GM12878 (cell line): ENCODE measurements at regions not wholly inside any gene's neighbourhood (a gene's known extent, or its start where the extent isn't known, plus 50 kb on each side); places are given as distances from the start of the nearest gene placed in this dataset.
A peak's percentile ranks its signal among the peaks of the same experiment; 100 is the strongest.

ENCODE experiments used
- ATAC-seq: fragments of 200-7000 bp; cut with Tn5 transposase; 3 replicates; pipeline ENCODE4 v1.9.1; 2020; ENCODE audit warnings: mild to moderate bottlenecking, moderate library complexity
- BruUV-seq: library from RNA; stranded (reverse); fragments of 400-500 nt; replicated peaks from 2 replicates; lab custom pipeline; 2021; lab: Mats Ljungman, UMichigan
- CTCF ChIA-PET: fragments of 300-600 bp; sonication (Branson Sonifier 250); formaldehyde crosslinking; extraction: SDS; loops from one replicate; lab custom pipeline; 2021; ENCODE audit warnings: inconsistent platforms; lab: Yijun Ruan, JAX
- POLR2A ChIA-PET: fragments of 350-600 bp; formaldehyde crosslinking; extraction: SDS; loops from one replicate; lab custom pipeline; 2021; ENCODE audit warnings: inconsistent platforms; lab: Charles Lee
- RAD21 ChIA-PET: fragments of 300-600 bp; sonication (Branson Sonifier 250); formaldehyde crosslinking; loops from one replicate; lab custom pipeline; 2023; ENCODE audit warnings: antibody characterized with exemption; ENCODE audit not compliant: unreplicated experiment; lab: Charles Lee
- SMC1A ChIA-PET: fragments of 300-600 bp; sonication (Branson Sonifier 250); formaldehyde crosslinking; loops from one replicate; lab custom pipeline; 2023; ENCODE audit not compliant: unreplicated experiment, uncharacterized antibody; lab: Charles Lee
- DNase-seq: peaks from one replicate; pipeline ENCODE4 v3.0.0-alpha.2; 2011; ENCODE audit warnings: low read depth, low spot score
- FAIRE-seq: peaks from 3 replicates; lab custom pipeline; 2011; peaks lifted over from hg19 to GRCh38; lab: Jason Lieb, UNC
- H2AFZ ChIP-seq: 2 replicates; pipeline ENCODE4 v1.6.0; 2011; ENCODE audit warnings: low read depth, low read length, control low read depth; ENCODE audit not compliant: control insufficient read depth
- H3K27ac ChIP-seq: 2 replicates; pipeline ENCODE4 v1.5.1; 2011; ENCODE audit warnings: control low read depth; ENCODE audit not compliant: control insufficient read depth, insufficient read depth
- H3K27me3 ChIP-seq, 2 experiments: replicated peaks in 1 of 2; 2 replicates each; pipeline versions ENCODE4 v1.6.0 to v1.6.1; 2011; ENCODE audit warnings: low read length in 1 of 2; ENCODE audit not compliant: control insufficient read depth in 2 of 2, insufficient read depth in 2 of 2
- H3K36me3 ChIP-seq, 2 experiments: 2 replicates each; pipeline ENCODE4 v1.5.1; 2011; ENCODE audit warnings: low read length in 1 of 2; ENCODE audit not compliant: control insufficient read depth in 2 of 2, insufficient read depth in 2 of 2
- H3K4me1 ChIP-seq: 2 replicates; pipeline ENCODE4 v1.6.1; 2011; ENCODE audit warnings: mild to moderate bottlenecking, low read length, moderate library complexity, mixed read lengths; ENCODE audit not compliant: control insufficient read depth, insufficient read depth
- H3K4me2 ChIP-seq: 2 replicates; pipeline ENCODE4 v1.6.0; 2011; ENCODE audit warnings: control low read depth; ENCODE audit not compliant: control insufficient read depth, insufficient read depth
- H3K4me3 ChIP-seq: fragments of 200-600 bp; sonication (generic); 2 replicates; pipeline ENCODE4 v1.5.1; 2016
- H3K79me2 ChIP-seq: 2 replicates; pipeline ENCODE4 v1.6.0; 2011; ENCODE audit warnings: low read length; ENCODE audit not compliant: control insufficient read depth, insufficient read depth
- H3K9ac ChIP-seq: 2 replicates; pipeline ENCODE4 v1.8.0; 2011; ENCODE audit warnings: low read length, control low read depth, mixed read lengths; ENCODE audit not compliant: control insufficient read depth, insufficient read depth
- H3K9me3 ChIP-seq: replicated peaks from 3 replicates; pipeline ENCODE4 v1.5.1; 2011; ENCODE audit warnings: mild to moderate bottlenecking, low read length; ENCODE audit not compliant: control insufficient read depth, insufficient read depth
- H4K20me1 ChIP-seq: 2 replicates; pipeline ENCODE4 v1.6.0; 2011; ENCODE audit not compliant: control insufficient read depth, insufficient read depth
- ATF7 ChIP-seq: fragments of 450-650 bp; IDR thresholded peaks from 2 replicates; pipeline ENCODE4 v1.6.1; 2016; ENCODE audit warnings: low read depth, mild to moderate bottlenecking
- CEBPB ChIP-seq, 2 experiments: fragments of 150-350 bp in 1 of 2; IDR thresholded peaks; 2 replicates each; pipeline ENCODE4 v1.6.1; 2012 to 2014; ENCODE audit warnings: low read depth in 2 of 2, low read length in 2 of 2, borderline replicate concordance in 1 of 2, inconsistent platforms in 1 of 2
- CHD1 ChIP-seq: IDR thresholded peaks from 2 replicates; pipeline ENCODE4 v1.6.1; 2012; ENCODE audit warnings: low read depth, low read length, improper control_type of control experiment
- CREB1 ChIP-seq: IDR thresholded peaks from 2 replicates; pipeline ENCODE4 v1.6.1; 2012; ENCODE audit warnings: low read depth, mild to moderate bottlenecking, inconsistent platforms
- EED ChIP-seq: sonication (generic); IDR thresholded peaks from 2 replicates; pipeline ENCODE4 v1.6.1; 2016; ENCODE audit warnings: antibody characterized with exemption, low read depth
- EZH2 ChIP-seq: IDR thresholded peaks from 2 replicates; pipeline ENCODE4 v1.6.1; 2012; ENCODE audit warnings: low read depth, mild to moderate bottlenecking, control low read depth, inconsistent platforms, low read length, borderline replicate concordance; ENCODE audit not compliant: control insufficient read depth
- FOXK2 ChIP-seq: fragments of 450-650 bp; IDR thresholded peaks from 2 replicates; pipeline ENCODE4 v1.6.1; 2017; ENCODE audit warnings: mild to moderate bottlenecking, moderate library complexity
- GATAD2B ChIP-seq: fragments of 450-650 bp; conservative IDR thresholded peaks from 2 replicates; pipeline ENCODE4 v1.6.1; 2017; ENCODE audit warnings: low read depth, mild to moderate bottlenecking, moderate library complexity
- HDAC2 ChIP-seq: fragments of 200-600 bp; sonication (generic); IDR thresholded peaks from 2 replicates; pipeline ENCODE4 v1.6.1; 2017
- HDGF ChIP-seq: fragments of 450-650 bp; IDR thresholded peaks from 2 replicates; pipeline ENCODE4 v1.6.1; 2016; ENCODE audit warnings: antibody characterized with exemption
- KAT2A ChIP-seq: conservative IDR thresholded peaks from 2 replicates; pipeline ENCODE4 v1.6.1; 2011; ENCODE audit warnings: low read depth, low read length; ENCODE audit not compliant: control insufficient read depth
- KLF5 ChIP-seq: fragments of 450-650 bp; IDR thresholded peaks from 2 replicates; pipeline ENCODE4 v1.6.1; 2014; ENCODE audit warnings: mild to moderate bottlenecking; ENCODE audit not compliant: partially characterized antibody
- LARP7 ChIP-seq: fragments of 450-650 bp; IDR thresholded peaks from 2 replicates; pipeline ENCODE4 v1.6.1; 2017; ENCODE audit warnings: mild to moderate bottlenecking
- MTA3 ChIP-seq: IDR thresholded peaks from 2 replicates; pipeline ENCODE4 v1.6.1; 2012; ENCODE audit warnings: low read length, inconsistent platforms, borderline replicate concordance
- NBN ChIP-seq: fragments of 450-650 bp; IDR thresholded peaks from 2 replicates; pipeline ENCODE4 v1.6.1; 2016
- NFIC ChIP-seq: IDR thresholded peaks from 2 replicates; pipeline ENCODE4 v1.6.1; 2012; ENCODE audit warnings: low read depth, mild to moderate bottlenecking, inconsistent platforms, low read length, moderate library complexity
- PML ChIP-seq: IDR thresholded peaks from 2 replicates; pipeline ENCODE4 v1.6.1; 2012; ENCODE audit warnings: low read length, inconsistent platforms
- RUNX3 ChIP-seq: IDR thresholded peaks from 2 replicates; pipeline ENCODE4 v1.6.1; 2012; ENCODE audit warnings: low read length, inconsistent platforms
- SMAD5 ChIP-seq: IDR thresholded peaks from 2 replicates; pipeline ENCODE4 v1.6.1; 2016; ENCODE audit warnings: antibody characterized with exemption, low read depth
- STAT3 ChIP-seq: IDR thresholded peaks from 2 replicates; pipeline ENCODE4 v1.6.1; 2011; ENCODE audit warnings: low read depth, low read length, improper control_type of control experiment
- SUZ12 ChIP-seq: fragments of 200-600 bp; sonication (generic); IDR thresholded peaks from one replicate; pipeline ENCODE4 v1.6.1; 2018; ENCODE audit warnings: antibody characterized with exemption, mild to moderate bottlenecking; ENCODE audit not compliant: unreplicated experiment
- ZBED1 ChIP-seq: IDR thresholded peaks from 2 replicates; pipeline ENCODE4 v1.6.1; 2016; ENCODE audit warnings: borderline replicate concordance
- ZNF622 ChIP-seq: fragments of 450-650 bp; IDR thresholded peaks from 2 replicates; pipeline ENCODE4 v1.6.1; 2017; ENCODE audit warnings: mild to moderate bottlenecking, inconsistent platforms
- WGBS: methylation state at CpG from one replicate; pipeline ENCODE4 v1.1.6; 2016; ENCODE audit warnings: low lambda C conversion rate; ENCODE audit not compliant: insufficient replicate concordance, insufficient coverage; ENCODE audit errors: missing lambda C conversion rate; 5-methylcytosine and 5-hydroxymethylcytosine counted together
- in situ Hi-C: fragments of 300-500 bp; cut with MboI; formaldehyde crosslinking; loops from 9 replicates; pipeline ENCODE4 v1.14.3; 2018; ENCODE audit warnings: mixed read lengths
- intact Hi-C: fragments of 100-400 bp; cut with micrococcal nuclease; formaldehyde crosslinking; loops from one replicate; pipeline ENCODE4 v1.14.2; 2022; ENCODE audit not compliant: unreplicated experiment
- TF ChIP-seq, protein P1 (sequence below): IDR thresholded peaks from 2 replicates; pipeline ENCODE4 v1.6.1; 2011; ENCODE audit warnings: borderline replicate concordance, low read depth, mild to moderate bottlenecking, moderate library complexity, low read length; ENCODE audit not compliant: insufficient read depth, poor library complexity, severe bottlenecking
- TF ChIP-seq, protein P2 (sequence below): fragments of 450-650 bp; IDR thresholded peaks from 2 replicates; pipeline ENCODE4 v1.6.1; 2018; ENCODE audit warnings: borderline replicate concordance, mild to moderate bottlenecking; ENCODE audit not compliant: partially characterized antibody

DNA sequence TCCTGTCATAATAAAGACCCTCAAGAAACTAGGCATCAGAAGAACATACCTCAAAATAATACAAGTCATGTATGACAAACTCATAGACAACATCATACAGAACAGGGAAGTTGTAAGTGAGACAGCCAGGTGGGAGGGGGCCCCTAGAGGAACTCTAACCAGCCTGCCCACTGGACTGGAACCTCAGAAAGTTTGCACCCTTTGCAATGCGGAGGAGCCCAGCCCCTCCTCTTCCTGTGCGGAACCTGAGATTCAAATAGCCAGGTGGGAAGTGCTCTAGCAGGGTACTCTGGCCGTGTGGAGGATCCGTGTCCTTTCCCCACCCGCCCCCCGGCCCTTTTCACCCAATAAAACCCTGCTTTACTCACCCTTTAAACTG, 387.0 kb upstream of the CBLB start:
- peak overlapping the region; percentile 27; the same call in 1 of the 2 replicates for H2AFZ ChIP-seq
- 0% methylated on average over 6 of the region's 6 CpGs for WGBS
- peak overlapping the region; percentile 99 for H3K27ac ChIP-seq
- H3K27me3 ChIP-seq = no peaks in the 10 kb centered on the region
- DNase-seq (peak; percentile 93), FAIRE-seq (peak; percentile 61), ATAC-seq (peak; percentile 88)
- H4K20me1 ChIP-seq = no peaks in the 10 kb centered on the region
- peak overlapping the region; percentile 52; the same call in 1 of the 2 replicates for H3K4me2 ChIP-seq
- peaks cover 6 to 16% of the 10 kb centered on the region in 2 experiments for H3K36me3 ChIP-seq
- in situ Hi-C loops (no loop called here), intact Hi-C loops (loop anchor here (1.0 to 10.0 kb wide), 7 partner anchors 43 to 569 kb away; no protein-coding TSS in a partner anchor)
- no TSS peak for BruUV-seq
- peaks cover 64% of the 10 kb centered on the region for H3K79me2 ChIP-seq
- H3K9me3 ChIP-seq = peaks cover 18% of the 10 kb centered on the region
- ChIA-PET POLR2A (interaction anchor here (0.6 to 3.0 kb wide), 6 partner anchors 9 to 389 kb away, joined by 3 to 22 read pairs (median 6); no protein-coding TSS in a partner anchor), SMC1A (interaction anchor here (0.6 to 3.8 kb wide), 18 partner anchors 9 to 569 kb away, joined by 3 to 51 read pairs (median 6); no protein-coding TSS in a partner anchor), CTCF (interaction anchor here (0.6 to 1.8 kb wide), 6 partner anchors 41 to 428 kb away, joined by 3 to 8 read pairs (median 6); no protein-coding TSS in a partner anchor), RAD21 (interaction anchor here (0.5 to 7.1 kb wide), 12 partner anchors 45 to 558 kb away, joined by 3 to 96 read pairs (median 8); no protein-coding TSS in a partner anchor)
- H3K9ac ChIP-seq = peak overlapping the region; percentile 99
- no peaks in the 10 kb centered on the region for H3K4me1 ChIP-seq
- peak overlapping the region; percentile 83 for H3K4me3 ChIP-seq
- TF ChIP-seq HDGF (no peak), NBN (peak; percentile 55; the same call in 1 of the 2 replicates), SUZ12 (no peak), MTA3 (no peak; the same call in 1 of the 2 replicates), STAT3 (no peak), KAT2A (no peak), GATAD2B (peak; percentile 58; the same call in 1 of the 2 replicates), EZH2 (no peak), ATF7 (peak; percentile 59), PML (peak; percentile 89), FOXK2 (no peak), EED (peak; percentile 84), CHD1 (no peak), LARP7 (no peak), CREB1 (peak; percentile 74), SMAD5 (no peak), KLF5 (no peak), HDAC2 (no peak), ZBED1 (peak; percentile 63), ZNF622 (no peak), CEBPB (IDR thresholded peaks at IDR 0.05; ENCODE audit: borderline replicate concordance in 1 of 2, low read depth in 2 of 2, low read length in 2 of 2) (0 out of 4 replicates have a peak, but pooled peaks of 1 of the 2 experiments have one; percentile 3), NFIC (peak; percentile 51), RUNX3 (peak; percentile 81)
- TF ChIP-seq, protein P1, sequence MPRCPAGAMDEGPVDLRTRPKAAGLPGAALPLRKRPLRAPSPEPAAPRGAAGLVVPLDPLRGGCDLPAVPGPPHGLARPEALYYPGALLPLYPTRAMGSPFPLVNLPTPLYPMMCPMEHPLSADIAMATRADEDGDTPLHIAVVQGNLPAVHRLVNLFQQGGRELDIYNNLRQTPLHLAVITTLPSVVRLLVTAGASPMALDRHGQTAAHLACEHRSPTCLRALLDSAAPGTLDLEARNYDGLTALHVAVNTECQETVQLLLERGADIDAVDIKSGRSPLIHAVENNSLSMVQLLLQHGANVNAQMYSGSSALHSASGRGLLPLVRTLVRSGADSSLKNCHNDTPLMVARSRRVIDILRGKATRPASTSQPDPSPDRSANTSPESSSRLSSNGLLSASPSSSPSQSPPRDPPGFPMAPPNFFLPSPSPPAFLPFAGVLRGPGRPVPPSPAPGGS = peak; percentile 94
- TF ChIP-seq, protein P2, sequence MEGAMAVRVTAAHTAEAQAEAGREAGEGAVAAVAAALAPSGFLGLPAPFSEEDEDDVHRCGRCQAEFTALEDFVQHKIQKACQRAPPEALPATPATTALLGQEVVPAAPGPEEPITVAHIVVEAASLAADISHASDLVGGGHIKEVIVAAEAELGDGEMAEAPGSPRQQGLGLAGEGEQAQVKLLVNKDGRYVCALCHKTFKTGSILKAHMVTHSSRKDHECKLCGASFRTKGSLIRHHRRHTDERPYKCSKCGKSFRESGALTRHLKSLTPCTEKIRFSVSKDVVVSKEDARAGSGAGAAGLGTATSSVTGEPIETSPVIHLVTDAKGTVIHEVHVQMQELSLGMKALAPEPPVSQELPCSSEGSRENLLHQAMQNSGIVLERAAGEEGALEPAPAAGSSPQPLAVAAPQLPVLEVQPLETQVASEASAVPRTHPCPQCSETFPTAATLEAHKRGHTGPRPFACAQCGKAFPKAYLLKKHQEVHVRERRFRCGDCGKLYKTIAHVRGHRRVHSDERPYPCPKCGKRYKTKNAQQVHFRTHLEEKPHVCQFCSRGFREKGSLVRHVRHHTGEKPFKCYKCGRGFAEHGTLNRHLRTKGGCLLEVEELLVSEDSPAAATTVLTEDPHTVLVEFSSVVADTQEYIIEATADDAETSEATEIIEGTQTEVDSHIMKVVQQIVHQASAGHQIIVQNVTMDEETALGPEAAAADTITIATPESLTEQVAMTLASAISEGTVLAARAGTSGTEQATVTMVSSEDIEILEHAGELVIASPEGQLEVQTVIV = no peak
